ENCODE measurements at regions not wholly inside any gene's neighbourhood (a gene's known extent, or its start where the extent isn't known, plus 50 kb on each side); places are given as distances from the start of the nearest gene placed in this dataset.

DNA sequence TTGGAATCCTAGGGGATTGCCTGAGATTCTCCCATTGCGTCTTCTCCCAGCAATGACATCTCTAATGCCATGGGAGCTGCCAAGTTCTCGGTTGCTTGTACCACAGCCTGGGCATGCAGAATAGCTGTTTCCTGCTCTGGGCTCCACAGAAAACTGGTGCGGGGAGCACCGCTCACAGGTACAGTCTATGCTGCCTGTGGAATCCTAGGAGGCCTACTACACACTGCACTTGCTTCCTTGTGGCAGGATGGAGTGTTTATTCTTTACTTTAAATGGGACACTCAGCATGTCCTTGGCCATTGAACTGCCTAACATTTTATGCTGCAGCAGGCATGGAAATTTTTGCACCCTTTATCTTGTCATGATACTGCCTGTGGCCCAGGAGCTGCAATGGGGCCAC is 378.8 kb upstream of the SHH start:
- TF ChIP-seq, protein P1, sequence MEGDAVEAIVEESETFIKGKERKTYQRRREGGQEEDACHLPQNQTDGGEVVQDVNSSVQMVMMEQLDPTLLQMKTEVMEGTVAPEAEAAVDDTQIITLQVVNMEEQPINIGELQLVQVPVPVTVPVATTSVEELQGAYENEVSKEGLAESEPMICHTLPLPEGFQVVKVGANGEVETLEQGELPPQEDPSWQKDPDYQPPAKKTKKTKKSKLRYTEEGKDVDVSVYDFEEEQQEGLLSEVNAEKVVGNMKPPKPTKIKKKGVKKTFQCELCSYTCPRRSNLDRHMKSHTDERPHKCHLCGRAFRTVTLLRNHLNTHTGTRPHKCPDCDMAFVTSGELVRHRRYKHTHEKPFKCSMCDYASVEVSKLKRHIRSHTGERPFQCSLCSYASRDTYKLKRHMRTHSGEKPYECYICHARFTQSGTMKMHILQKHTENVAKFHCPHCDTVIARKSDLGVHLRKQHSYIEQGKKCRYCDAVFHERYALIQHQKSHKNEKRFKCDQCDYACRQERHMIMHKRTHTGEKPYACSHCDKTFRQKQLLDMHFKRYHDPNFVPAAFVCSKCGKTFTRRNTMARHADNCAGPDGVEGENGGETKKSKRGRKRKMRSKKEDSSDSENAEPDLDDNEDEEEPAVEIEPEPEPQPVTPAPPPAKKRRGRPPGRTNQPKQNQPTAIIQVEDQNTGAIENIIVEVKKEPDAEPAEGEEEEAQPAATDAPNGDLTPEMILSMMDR (IDR thresholded peaks at IDR 0.05 in 4 of 5, conservative IDR thresholded peaks at IDR 0.05 in 1 of 5): no peak
- no peak for TF ChIP-seq POLR2A (IDR thresholded peaks at IDR 0.05)

Data from gastrocnemius medialis (tissue), 4 donors.